Activated CD4-positive, alpha-beta T cell treated with anti-CD3 and anti-CD28 coated beads for 4 hours (primary cell): ENCODE measurements at regions not wholly inside any gene's neighbourhood (a gene's known extent, or its start where the extent isn't known, plus 50 kb on each side); places are given as distances from the start of the nearest gene placed in this dataset.

ENCODE experiments used
- DNase-seq, 2 donors: peaks; one replicate each; pipeline ENCODE4 v3.0.0-alpha.2; 2020

DNA sequence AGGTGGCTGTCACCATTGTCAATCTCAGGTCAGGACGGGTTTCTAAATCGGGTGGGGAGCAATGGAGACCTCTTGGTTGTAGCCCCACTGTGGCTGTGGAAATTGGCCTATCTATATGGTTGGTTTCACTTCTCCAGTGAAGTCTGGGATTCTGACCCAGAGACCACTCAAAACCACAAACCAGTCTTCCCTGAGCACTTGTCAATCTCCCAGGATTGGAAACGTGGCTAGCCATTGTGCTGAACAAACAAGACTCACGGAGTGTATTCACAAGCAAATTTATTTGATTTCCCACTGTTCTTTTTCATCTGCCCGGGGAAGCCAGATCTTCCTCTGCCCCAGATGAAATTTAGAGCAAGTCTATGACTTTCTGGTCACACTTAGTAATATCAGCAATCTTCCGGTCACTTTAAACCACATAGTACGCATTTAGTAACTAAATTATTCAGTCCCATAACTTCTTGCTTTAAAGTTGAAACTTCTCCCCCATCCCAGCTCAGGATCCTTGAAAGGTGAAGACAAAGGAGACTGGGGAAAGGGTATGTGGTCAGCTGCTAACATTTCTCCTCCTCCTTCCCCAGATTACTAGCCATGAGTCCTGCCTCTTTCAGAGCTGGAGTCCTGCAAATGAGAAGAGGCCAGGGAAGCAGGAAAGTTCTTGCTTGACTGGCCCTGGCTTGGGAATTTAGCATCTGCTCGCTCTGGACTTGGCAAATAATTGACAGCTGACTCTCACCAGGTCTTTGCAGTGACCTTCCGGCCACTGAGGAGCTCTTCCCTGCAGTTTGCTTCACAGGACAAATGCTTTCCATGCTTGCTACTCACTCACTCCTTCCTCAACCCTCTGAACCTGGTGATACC, 123.2 kb upstream of the MAX start:
- DNase-seq, result no peak

DNA sequence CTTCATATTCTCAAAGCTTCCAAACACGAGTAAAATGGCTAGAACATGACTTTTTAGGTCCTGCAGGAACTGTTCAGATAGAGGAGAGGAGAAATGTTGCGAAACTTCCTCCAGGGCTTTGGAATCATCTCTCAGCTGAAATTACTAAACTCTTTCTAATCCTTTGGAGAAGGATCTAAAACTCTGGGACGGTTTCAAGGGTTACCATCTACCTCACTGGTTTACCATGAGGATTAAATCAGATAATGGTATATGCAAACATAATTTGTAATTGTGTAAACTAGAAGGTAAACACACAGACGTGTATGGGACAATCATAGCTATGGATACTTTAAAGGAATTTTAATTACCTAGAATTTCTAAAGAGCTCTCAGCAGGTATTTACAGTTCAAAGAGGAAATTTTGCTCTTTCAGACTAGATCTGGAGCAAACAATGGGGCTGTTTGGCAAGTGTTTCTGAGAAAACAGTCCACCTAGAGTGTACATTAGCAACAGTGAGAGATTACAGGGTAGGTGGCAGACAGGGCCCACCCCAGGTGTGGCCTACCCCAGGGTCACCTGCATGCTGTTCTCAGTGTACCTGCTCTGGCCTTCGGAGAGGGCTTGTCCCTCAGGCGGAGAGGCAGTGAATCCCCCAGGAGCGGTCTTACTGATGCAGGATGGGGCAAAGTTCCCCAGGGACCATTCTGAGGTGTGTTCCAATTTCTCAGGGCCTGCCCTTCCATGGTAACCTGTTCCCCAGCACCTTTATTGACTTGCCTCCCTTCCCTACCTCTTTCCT, 124.7 kb upstream of the MAX start:
- DNase-seq, result no peak

DNA sequence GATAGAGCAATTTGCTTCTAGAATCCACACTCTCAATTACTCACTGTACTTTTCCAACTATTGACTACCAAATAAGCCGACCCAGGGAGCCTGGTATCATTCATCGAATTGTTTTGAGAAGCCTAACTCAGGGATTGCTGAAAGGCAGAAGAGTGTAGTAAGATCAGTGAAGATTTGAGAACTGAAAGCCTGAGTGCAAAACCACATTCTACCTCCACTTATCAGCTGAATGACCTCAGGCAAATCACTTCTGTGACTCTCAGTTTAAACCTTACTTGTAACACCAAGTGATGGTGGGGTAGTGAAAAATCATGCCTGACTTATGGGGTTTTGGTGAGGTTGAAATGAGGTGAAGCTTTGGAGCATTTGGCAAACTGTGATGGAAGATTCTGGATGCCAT, 126.1 kb upstream of the MAX start:
- DNase-seq, result no peak

DNA sequence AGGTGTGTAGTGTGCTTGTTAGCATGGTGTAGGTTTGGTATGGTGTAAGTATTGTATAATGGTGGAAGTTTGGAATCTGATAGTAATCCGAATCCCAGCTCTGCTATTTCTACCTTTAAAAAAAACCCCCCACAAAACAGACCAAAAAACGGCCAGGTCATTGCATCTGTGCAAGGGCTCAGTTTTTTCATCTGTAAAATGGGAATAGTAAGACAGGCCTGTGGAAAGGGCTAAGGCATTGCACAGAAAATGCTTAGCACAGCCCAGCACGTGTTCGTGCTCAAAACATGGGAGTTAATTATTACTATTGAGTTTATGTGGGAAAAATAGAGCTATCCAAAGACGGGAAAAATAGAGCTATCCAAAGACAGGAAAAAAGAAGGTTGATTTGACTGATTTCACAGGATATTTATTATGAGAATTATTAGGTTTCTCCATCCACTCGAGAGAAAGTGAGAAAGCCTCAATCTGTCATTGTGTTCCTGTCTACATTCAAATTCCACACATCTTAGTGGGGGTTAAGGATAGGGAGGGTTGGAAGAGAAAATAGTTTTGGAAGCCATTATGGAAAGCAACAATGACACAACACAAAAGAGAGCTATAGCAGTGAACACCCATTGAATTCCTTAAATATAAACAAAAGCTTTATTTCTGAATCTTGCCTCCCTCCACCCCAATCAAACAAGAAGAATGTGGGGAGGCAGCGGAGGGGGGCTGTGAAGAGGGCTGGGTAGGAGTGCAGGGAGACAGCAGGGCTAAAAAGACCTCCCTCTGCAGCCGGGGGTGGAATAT, 126.8 kb upstream of the MAX start:
- no peak for DNase-seq

DNA sequence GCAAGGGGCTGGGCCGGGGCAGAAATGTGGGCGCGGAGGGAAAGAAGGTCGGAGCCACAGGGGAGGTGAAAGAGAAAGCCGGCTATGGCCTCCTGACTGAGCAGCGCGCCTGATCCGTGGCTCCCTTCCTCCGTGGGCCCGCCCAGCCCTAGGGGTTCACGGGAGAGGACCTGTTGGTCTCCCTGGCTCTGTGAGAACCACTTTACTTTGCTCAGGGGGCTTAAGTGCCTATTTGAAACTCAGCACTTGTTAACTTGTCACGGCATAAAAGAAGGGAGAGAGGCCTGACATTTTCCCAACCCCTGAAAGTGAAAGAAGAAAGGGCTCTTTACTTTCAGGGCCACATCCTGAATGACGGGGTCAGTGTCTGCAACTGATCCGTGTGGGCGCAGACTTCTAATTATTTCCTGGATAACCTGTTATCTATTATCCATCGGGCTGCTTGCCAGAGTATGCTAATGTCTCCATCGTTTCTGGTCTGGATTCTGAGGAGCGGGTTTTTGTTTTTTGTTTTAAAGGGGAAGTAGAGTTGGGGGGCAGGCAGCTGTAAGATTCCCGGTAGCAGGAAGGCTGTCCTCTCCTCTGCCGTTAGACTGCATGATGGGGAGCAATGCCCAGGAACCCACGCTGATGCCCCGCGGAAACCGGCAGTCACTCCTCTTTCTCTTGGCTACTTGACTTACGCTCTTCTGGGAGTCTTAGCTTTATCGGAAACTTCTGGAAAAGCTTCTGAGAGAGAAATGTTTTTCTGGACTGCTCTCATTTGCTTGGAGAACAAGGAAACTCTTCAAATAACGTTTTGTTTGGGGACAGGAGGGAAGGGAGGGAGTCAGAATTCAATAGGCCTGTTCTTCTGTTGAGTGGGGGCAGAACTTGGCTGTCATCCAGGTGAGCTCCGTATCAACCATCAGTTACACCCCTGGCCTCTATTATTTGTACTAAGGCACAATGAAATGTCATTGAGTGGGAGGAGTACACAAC, 127.7 kb upstream of the MAX start:
- DNase-seq, result peak; percentile 27 to 39

DNA sequence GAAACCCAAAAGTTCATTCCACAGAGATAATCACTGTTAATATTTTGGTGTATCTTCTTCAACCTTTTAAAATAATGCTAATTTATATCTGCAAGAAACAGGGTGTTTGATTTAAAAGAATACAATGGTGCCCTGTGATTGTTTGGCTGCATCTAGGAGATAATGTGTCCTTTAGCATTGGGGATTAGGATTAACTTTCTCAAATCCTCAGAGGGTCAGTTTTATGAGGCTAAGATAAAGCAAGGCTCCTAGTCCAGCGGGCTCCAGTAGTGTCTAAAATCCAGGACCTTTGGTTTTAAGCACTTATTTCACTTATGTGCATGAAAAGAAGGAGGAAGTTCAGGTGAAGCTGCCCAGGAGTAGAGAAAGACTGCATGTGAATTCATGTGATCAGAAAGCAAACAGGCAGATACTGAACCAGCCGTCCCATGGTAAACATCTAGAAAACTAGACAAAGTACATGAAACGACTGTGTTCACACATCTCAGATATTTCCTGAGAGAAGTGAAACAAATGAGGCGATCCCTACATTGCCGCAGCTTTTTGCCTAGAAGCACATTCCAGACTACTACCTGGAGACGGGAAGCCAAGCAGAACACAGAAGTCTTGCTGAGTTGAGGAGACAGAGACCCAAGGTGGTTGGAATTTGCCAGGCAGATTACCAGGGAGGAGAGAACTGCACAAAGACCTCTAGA, 129.1 kb upstream of the MAX start:
- DNase-seq, result no peak

DNA sequence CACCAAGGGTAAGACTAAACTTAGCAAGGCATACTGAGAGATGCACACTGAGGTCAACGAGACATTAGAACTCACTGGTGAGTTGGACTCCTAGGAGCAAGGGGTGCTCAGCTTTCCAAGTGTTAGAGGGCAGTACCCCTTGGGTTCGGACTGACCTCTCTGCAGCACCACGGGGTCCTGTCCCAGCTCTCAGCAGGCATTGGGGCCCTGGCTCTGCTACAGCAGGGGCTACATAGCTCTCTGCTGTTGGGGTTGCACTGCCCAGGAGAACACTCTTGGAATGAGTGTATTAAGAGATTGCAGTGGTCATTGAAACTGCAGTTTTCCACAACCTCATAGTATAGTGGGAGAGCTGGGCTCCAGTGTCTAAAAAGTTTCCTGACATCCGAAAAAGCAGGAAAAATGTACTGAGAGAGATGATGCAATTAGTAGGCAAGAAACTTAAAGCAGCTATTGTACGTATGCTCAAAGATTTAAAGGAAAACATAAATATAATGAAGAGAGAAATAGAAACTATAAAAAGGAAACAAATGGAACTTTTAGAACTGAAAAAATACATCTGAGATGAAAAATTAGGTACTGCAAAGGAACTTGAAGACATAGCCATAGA, 132.5 kb upstream of the MAX start:
- DNase-seq, result no peak

DNA sequence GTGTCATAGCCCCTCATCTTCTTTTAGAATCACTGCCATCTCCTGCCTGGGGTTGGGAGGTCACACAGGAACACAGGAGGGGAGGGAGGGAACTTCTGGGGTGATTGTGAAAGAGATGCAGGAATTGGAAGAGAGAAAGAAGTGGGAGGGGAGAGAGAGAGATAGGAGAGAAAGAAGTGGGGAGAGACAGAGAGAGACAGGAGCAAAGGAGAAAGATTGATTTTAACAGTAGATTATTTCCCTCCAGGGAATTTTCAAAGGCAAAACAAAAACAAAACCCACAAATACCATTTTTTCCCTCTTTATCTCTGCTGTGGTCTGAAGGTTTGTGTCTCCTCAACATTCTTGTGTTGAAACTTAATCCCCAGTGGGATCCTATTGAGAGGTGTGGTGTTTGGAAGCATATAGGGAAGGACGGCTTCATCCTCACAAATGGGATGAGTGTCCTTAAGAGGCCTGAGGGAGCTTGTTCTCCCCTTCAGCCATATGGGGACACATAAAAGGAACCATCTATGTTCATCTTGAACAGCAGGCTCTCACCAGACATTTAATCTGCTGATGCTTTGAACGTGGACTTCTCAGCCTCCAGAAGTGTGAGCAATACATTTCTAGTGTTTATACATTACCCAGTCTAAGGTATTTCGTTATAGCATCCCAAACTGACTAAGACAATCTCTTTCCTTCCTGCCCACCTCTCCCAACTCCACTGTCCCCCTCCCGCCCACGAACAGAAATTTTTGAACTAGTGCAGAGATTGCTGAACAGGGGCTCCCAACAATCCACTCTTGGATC, 134.9 kb upstream of the MAX start:
- DNase-seq, result no peak

DNA sequence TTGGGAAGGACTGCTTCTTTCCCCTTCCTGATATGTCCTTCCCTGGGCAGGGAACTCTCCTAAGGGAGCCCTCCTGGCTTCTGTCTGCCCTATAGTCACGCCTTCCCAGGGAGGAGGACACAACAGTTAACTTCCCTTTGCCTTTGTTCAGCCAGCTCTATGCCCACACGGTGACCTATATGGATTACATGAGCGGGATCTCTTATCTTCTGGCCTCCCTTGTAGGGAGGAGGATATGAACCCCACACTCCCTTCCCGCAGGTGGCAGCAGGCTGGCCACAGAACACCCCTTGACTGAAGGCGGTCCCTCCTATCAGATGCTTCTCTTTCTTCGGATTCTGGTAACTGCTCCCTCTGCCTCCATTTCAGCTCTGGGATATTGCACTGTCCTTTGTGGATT, 135.6 kb upstream of the MAX start:
- DNase-seq, result no peak

DNA sequence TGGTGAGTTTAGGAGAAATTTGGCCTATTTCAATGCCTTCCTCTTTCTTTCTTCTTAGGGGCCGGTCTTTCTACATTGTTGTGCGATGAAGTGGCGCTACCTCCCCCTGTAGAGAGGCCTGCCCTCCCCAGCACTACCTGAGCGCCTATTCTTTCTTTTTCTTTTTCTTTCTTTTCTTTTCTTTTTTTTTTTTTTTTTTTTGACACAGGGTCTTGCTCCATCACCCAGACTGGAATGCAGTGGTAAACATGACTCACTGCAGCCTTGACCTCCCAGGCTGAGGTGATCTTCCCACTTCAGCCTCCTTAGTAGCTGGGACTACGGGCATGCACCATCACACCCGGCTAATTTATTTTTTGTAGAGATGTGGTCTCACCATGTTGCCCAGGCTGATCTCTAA, 136.1 kb upstream of the MAX start:
- no peak for DNase-seq

DNA sequence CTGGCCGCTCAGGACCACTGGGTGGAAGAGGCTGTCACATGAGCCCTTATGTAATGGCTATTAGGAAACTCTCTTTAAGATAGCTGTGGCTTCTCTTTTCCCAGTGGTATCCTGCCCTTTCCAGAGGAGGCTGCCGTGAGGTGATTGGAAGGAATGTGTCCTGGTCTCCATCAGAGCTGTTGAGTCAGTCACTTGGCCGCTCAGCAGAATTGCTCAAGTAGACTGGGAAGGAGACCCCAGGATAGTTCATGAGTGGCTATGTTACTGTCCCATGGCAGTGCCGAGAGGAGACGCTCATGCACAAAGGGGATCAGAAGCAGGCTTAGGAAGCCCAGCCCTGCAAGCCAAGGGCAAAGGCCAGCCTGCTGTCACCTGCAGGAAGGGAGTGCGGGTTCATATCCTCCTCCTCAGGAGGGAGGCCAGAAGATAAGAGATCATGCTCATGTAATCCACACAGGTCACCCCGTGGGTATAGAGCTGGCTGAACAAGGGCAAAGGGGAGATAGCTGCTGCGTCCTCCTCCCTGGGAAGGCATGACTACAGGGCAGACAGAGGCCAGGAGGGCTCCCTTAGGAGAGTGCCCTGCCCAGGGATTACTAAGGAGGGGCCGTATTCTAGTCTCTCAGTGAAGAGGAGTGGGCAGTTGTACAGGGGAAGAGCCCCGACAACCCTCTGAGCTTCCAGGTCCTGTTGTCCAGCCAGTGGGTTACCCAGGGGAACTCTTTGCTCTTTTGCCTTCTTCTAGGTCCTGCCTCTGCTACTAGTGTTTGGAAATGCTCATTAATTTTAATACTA, 137.0 kb upstream of the MAX start:
- no peak for DNase-seq

DNA sequence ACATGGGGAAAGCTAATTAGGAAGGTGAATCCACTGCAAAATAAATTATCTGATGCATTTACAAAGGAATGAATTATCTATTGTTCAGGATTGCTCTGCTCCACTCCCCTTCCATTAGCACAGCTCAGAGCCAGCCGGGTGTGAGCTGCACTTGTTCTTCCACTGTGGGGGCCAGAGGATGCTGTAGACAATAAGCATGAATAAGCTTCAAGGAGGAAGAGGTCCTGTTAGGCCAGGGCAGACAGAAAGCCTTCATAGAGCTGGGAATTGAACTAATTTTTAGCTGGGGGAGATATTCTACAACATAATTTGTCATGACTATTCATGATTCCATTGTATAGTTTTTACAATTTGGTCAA, 137.6 kb upstream of the MAX start:
- no peak for DNase-seq

DNA sequence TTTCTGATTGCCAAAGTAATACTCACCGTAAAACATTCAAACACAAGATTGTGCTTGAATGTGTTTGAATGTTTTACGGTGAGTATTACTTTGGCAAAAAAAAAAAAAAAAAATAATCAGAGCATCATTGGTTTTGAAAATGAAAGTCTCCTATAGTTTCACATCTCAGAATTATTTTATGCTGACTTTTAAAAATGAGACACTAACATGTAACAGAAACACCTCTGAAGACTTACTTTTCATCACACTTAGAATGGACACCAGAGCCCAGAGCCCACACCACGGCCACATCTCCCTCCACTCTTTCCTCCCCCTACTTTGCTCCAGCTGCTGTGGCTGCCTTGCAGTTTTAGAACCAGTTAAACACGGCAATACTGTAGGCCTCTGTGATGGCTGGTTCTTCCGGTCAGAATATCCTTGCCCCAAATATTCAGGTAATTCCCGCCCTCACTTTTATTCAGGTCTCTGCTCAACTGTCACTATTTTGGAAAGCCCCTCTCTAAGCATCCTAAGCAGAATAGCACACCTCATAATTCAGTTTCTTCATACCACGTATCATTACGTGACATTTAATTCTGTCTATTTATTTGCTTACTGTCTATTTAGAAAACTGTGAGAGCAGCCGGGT, 138.9 kb upstream of the MAX start:
- no peak for DNase-seq

DNA sequence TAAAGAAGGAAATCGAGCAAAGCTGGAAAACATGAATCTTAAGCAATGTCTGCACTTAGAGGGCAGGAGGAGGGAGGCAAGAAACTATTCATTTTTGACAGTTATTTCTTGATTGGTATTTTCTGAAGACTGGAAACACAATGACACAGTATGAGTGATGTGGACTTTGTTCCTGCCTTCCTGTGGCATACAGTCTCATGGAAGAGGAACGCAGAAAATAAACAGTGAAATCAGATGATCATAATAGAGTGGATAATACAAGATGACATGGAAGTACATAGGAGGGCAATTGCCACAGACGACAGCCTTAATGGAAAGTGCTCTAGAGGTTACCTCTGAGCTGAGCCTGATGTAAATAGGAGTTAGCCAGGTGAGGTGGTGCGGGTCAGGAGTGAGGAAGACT, 140.4 kb upstream of the MAX start:
- no peak for DNase-seq

DNA sequence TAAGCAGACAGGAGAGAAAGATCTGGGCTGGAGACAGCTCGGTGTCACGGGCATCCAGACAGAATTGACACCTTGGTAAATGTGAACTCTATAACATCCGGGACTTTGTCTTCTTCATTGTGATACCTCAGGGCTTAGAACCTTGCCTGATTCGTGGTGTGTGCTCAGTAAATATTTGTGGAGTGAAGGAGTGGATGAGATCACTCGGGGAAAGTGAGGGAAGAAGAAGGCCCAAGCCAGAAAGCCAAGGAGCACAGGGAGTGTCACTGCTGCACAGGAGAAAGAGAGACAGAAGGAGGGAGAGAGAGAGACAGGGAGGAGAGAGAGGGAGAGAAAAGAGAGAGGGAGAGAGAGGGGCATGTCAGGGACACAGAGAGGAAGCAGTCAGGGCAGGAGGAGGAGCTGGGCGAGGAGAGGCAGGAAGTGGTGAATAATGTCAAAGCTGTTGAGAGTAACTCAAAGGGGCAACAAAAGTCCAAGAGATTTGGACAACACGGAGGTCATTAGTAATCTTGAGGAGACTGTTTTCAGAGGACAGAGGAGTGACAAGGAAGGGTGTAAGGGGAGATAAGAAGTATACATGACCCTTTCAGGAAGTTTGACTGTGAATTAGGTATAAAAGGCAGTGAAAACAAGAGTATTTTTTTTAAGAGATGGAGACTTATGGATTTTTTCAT, 141.6 kb upstream of the MAX start:
- DNase-seq, result peak in 1 of 2 donors; percentile 7

DNA sequence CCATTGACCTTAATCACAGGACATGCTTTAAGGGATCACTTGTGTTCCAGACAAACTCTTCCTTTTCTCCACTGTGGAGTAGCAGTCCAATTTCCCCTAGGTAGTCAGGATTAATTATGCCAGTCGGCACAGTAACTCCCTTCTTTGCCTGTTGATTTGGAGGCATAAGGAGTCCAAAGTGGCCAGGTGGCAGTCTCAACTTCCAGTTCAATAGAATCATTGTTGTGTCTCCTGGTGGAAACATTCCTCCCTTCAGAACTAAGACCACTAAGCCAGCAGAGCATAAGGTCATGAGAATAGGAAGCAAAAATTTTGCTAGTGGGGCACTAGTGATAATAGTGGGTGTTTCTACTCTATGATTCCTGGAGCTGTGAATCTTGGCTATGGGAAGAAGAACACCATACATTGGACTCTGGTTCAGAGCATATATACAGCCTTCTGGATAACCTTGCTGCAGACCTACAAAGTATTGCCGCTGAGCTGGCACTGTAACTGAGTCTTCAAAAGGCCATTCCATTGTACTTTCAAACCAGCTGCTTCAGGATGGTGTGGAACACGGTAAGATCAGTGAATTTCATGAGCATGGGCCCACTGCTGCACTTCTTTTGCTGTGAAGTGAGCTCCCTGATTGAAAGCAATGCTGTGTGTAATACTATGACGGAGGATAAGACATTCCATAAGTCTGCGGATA, 147.3 kb upstream of the MAX start:
- no peak for DNase-seq

DNA sequence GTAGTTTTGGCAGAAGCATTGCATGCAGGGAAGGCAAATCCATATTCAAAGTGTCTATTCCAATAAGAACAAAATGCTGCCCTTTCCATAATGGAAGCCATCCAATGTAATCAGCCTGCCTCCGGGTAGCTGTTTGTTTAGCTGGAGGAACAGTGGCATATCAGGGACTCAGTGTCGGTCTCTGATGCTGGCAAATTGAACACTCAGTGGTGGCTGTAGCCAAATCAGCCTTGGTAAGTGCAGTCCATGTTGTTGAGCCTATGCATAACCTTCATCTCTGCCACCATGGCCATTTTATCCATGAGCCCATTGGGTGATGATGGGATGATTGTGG, 147.8 kb upstream of the MAX start:
- no peak for DNase-seq

DNA sequence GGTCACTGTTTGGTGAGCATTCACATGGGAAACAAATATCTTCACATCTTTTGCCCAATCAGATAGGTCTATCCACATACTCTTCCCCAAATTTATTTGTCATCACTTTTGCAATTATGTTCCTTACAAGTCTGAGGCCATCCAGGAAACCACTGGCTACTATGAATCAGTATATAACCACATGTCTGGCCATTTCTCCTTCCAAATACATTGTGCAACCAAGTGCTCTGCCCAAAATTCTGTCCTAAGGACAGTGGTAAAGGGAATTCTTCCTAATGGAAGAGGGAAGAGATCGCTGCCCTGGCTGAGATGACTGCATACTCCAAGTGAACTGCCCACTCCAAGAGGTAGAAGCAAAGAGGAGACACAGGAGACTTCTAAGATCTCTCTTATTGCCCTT, 148.9 kb upstream of the MAX start:
- DNase-seq, result no peak
